Uterus (tissue), 2 donors: ENCODE measurements at regions not wholly inside any gene's neighbourhood (a gene's known extent, or its start where the extent isn't known, plus 50 kb on each side); places are given as distances from the start of the nearest gene placed in this dataset.

ENCODE experiments used
- POLR2A ChIP-seq, 2 donors: fragments of 450-650 bp; IDR thresholded peaks; one replicate each; pipeline ENCODE4 v1.6.1; 2016; ENCODE audit warnings: antibody characterized with exemption in 2 of 2, mild to moderate bottlenecking in 1 of 2, moderate library complexity in 1 of 2
- TF ChIP-seq, protein P1 (sequence below), 4 experiments: fragments of 200-600 bp in 2 of 4; fragments of 450-650 bp in 2 of 4; sonication (generic) in 2 of 4; IDR thresholded peaks; one replicate each; pipeline ENCODE4 v1.5.1; 2016 to 2019; ENCODE audit warnings: antibody characterized with exemption in 4 of 4, mild to moderate bottlenecking in 2 of 4, moderate library complexity in 1 of 4

DNA sequence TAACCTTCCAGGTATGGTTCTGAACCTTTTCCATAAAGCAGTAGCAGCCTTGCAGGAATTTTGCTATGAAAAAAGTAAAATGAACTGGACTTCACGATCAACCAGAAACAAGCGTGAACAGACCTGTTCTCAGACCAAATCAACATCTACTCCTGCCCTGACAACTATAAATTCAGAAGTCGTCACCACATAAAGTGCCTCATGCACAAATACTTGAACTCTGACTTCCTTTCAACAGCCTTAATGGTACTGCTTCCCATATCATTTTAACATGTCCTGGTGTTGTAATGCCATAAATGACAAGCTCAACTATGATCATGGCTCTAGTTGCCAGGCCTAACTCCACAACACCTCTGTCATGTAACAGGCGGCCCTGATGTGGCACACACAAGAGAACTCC lies 262.4 kb downstream of the MTX2 start:
- TF ChIP-seq, protein P1, sequence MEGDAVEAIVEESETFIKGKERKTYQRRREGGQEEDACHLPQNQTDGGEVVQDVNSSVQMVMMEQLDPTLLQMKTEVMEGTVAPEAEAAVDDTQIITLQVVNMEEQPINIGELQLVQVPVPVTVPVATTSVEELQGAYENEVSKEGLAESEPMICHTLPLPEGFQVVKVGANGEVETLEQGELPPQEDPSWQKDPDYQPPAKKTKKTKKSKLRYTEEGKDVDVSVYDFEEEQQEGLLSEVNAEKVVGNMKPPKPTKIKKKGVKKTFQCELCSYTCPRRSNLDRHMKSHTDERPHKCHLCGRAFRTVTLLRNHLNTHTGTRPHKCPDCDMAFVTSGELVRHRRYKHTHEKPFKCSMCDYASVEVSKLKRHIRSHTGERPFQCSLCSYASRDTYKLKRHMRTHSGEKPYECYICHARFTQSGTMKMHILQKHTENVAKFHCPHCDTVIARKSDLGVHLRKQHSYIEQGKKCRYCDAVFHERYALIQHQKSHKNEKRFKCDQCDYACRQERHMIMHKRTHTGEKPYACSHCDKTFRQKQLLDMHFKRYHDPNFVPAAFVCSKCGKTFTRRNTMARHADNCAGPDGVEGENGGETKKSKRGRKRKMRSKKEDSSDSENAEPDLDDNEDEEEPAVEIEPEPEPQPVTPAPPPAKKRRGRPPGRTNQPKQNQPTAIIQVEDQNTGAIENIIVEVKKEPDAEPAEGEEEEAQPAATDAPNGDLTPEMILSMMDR (IDR thresholded peaks at IDR 0.05): no peak
- no peak for TF ChIP-seq POLR2A (IDR thresholded peaks at IDR 0.05)
